NCI-H2081 (cell line): ENCODE measurements at regions not wholly inside any gene's neighbourhood (a gene's known extent, or its start where the extent isn't known, plus 50 kb on each side); places are given as distances from the start of the nearest gene placed in this dataset.

Experiments
- DNase-seq, 2 experiments: peaks; one replicate each; lab custom pipeline; 2025; lab: John Stamatoyannopoulos, UW

DNA sequence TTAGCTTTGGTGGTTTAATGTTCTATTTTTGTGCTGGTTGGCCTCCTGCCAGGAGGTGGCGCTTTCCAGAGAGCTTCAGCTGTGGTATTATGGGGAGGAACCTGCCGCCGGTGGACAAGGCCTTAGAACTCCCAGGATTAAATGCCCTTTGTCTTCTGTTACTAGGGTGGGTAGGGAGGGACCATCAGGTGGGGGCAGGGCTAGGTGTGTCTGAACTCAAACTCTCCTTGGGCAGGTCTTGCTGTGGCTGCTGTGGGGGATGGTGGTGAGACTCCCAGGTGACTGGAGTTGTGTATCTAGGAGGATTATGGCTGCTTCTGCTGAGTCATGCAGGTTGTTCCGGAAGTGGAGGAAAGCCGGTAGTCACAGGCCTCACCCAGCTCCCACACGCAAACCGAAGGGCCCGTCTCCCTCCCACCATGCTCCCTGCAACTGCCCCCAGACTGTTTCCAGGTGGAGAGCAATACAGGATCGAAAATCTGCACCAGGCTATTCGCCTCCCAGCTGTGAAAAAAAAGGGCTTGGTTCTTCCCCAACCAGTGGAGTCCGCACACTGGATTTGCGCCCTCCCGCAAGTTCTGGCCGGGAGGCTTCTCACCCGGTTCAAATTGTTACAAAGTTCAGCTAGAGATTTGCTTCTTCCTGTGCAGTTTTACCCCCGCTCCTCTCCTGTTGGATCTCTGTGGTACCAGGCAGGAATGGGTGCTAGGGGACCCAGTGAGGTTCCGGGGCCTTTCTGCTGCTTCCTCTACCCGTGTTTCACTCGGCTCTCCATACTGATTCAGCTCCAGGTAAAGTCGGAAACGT, 220.5 kb downstream of the CENPF start:
- DNase-seq = no peak

DNA sequence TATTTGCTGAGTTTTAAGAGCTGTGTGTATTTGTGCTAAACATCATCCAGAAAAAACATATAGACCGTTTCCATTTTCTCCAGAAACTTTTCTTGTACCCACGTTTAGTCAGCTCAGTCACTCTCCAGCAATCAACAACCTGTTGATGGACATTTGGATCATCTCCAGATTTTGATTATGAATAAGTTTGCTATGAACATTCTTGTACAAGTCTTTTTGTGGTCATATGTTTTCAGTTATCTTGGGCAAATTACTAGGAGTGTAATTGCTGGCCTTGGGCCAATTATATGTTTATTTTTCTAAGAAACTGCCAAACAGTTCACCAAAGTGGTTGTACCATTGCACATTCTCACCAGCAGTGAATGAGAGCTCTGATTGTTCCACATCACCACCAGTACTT, 221.8 kb downstream of the CENPF start:
- no peak for DNase-seq

DNA sequence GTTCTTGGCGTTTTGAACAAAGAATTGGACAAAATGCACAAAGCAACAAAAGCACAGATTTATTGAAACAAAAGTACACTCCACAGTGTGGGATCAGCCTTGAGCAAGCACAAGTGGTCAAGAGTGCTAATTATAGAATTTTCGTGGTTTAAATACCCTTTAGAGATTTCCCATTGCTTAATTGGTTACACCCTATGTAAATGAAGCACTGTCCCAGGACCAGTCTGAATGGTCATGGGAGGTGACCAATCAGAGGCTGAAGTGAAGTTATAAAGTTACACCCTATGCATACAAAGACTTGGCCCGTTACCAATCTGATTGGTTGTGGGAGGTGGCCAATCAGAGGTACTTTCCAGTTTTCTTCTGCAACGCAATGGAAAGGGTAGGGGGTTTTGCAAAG, 223.6 kb downstream of the CENPF start:
- DNase-seq = no peak

DNA sequence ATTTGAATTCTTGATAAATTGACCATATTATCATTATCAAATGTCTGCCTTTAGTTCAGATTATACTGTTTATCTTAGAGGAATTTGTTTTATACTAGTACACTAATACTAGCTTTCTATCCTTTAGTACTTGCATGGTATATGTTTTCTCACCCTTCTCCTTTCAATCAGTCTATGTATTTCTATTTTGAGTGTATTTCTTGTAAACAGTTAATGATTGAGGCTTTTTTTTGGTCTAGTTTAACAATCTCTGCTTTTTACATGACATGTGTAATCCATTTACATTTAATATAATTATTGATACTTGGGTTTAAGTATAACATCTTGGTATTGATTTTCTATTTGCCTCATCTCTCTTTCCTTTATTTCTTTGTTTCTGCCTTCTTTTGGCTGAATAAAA, 224.9 kb downstream of the CENPF start:
- DNase-seq = no peak

DNA sequence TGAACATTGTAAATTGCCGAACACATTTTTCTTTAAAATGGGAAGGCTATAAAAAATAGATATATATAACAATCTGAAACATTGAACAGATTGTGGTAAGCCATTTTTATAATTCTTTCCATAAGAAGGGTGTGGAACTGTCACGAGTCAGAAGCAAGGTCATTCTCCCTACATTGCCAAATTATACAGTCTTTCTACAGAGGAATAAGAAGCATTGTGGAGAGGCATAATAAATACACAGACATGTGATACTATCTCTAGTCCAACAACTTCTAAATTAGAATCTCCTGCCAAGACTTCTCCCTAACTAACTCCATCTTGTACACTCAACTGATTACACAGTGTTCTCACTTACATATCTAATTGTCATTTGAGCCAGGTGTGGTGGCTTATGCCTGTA, 227.9 kb downstream of the CENPF start:
- no peak for DNase-seq

DNA sequence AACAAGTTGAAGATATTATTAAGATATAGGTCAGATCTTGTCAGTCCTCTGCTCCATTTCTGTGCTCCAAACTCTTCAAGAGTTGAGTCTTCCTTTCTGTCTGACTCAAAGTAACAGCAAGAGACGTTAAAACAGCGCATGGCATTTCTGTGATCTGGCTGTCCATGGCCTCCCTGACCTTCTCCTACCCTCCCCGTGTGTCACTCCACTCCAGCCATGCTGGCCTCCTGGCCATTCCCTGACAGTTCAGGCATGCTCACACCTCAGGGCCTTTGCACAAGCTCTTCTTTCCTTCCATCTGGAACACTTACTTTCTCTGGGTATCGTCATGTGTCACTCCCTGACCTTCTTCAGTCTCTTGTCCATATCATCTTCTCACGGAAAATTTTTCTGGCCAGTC, 229.0 kb downstream of the CENPF start:
- no peak for DNase-seq

DNA sequence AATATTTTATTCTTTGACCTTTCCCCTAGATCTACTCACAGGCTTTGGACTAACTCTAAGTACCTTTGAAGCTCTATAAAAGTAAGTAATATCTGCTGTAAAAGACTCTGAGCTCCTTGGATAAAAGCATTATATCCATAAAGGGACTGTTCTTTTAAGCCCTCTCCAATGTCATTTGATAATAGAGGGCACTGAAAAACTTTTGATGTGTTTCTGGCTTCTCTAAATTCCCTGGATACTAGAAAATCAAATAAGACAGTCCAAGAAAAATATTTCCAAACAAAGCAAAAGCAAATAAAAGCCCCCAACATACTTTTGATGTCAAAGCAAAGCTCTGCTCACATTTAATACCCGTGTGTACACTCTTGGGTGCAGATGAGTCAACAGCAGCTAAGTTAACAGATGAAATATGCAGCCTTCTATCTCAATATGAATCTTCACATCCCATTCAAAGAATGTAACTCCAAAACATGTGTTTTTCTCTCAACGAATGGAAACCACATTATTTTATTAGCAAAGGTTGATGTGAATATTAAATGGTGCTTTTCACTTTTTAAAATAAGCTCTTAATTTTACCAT, 230.3 kb downstream of the CENPF start:
- no peak for DNase-seq

DNA sequence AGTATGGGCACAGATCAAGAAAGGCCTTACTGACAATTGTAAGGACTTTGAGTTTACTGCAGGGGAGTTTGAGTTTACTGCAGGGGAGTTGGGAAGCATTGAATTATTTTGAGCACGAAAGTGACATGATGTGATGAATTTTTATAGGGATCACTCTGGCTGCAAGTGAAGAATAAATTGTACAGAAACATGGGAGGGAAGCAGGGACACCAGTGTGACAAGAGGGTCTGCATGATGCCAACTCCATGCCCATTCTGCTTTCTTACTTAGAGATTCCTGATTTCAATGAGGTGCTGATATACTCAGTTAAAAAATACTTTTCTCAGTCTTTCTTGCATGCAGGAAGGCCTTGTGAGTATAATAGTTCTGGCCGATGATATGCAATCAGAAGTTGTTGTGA, 234.4 kb downstream of the CENPF start:
- no peak for DNase-seq

DNA sequence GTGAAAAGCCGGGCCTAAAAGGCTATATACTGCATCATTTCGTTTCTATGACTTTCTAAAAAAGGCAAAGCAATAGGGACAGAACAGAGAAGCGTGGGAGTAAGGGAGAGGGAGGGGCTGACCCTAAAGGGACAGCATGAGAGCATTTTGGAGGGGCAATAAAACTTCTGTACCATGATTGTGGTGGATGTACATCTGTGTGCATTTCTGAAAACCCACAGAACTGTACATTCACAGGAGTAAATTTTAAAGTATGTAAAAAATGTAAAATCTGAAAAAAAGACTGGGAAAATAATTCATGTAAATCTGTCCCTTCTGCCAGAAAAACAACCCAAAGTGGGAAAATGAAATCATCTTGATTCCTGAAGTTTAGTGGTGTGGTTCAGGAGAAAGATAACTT, 235.4 kb downstream of the CENPF start:
- no peak for DNase-seq

DNA sequence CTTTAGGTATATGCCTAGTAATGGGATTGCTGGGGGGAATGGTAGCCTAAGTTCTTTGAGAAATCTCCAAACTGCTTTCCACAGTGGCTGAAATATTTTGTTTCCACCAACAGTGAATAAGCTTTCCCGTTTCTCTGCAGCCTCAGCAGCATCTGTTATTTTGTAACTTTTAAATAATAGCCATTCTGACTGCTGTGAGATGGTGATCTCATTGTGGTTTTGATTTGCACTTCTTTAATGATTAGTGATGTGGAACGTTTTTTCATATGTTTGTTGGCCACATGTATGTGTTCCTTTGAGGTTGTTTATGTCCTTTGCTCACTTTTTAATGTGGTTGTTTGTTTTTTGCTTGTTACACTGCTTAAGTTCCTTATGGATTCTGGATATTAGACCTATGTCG, 237.4 kb downstream of the CENPF start:
- no peak for DNase-seq

DNA sequence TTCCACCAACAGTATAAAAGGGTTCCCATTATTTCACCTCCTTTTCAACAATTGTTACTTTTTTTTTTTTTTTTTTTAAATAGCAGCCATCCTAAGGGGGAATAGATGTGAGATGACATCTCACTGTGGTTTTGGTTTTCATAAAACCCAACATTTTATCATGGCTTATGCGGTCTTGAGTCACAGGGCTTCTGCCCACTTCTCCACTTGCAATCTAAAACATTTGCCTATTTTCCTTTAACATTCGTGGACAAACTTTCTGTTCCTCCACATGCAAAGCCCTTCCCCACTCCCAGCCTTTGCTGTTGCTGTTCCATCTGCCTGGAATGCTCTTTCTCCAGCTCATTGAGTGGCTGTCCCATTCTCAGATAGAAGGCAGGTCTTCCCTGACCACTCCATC, 239.7 kb upstream of the KCNK2 start:
- no peak for DNase-seq

DNA sequence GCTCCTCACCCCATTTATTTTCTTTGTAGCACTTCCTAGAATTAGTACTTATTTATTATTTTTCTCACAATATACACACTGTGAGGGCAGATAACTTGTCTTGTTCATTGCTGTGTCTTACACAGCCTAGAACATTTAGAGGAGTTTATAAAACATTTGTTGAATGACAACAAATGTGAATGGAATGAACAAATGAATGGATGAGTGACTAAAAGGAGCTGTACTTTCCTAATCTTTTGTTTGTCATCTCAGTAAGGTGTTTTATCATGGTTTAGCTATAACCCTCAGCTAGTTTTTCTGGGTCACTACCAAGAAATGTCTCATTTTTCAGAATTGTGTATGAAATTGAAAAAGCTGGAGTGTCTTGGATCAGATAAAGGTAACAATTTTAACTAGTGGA, 239.3 kb upstream of the KCNK2 start:
- DNase-seq = no peak

DNA sequence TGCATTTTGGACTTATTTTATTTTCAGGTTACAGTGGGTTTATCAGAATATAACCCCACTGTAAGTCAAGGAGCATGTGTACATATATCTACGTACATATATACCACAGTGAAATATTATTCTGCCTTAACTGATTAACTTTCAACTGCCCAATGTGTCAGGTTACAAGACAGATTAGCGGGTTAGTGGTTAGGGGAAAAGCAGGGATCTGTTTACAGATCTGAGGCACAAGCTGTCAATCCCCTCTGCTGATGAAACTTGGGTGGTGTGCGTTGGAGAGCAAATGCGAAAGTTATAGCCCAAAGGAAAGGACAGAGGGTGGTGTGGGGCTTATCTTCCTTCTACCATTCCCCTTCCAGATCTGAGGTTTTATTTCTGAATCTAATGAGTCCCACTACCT, 238.2 kb upstream of the KCNK2 start:
- DNase-seq = no peak

DNA sequence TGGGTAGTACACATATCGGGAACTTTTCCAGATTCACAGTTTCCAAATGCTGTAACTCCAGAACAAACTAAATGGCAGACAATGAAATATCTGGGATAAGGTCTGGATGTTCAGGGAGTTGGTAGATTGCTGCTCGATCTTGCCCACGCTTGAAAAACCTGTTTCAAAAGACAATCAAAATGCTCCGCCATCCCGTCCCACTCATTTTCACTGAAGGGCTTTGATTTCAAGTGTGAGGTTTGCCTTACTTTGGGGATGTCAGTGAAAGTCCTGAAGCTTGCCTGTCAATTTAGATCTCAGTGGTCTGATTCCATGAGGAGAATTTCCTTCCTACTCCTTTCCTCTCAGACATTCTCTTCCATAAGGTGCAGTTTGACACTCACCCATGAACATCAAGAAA, 236.3 kb upstream of the KCNK2 start:
- no peak for DNase-seq

DNA sequence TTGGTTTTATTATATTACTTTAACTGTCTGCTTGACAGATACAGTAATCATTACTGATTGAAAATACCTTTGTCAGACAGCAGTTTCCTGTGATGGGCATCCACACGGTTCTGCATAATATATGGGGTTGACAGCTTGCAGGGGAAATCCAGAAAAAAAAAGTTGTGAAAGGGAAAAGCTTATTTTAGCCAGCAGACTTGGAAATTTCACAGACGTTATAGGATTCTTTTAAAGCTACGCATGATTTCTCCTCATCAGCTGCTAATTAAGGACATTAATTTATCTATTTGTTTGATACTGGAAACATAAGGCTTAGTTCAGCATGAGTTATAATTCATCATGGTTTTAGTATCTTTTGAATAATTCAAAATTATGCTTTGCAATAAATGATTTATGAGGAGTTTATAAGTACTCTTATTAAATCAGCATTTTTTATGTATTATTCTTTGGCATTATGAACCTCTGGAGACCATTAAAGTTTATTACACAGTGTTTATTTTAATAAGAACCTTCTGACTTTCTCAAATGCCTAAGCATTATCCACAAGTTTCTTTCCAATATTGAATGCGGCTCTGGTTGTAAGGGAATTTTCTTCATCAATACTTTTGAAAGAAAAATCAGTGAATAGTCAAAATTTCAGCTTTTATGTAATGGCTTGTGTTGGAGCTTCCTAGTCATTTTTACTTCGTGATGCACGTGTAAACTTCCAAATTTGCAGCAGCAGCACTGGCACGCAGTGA, 235.3 kb upstream of the KCNK2 start:
- DNase-seq = no peak

DNA sequence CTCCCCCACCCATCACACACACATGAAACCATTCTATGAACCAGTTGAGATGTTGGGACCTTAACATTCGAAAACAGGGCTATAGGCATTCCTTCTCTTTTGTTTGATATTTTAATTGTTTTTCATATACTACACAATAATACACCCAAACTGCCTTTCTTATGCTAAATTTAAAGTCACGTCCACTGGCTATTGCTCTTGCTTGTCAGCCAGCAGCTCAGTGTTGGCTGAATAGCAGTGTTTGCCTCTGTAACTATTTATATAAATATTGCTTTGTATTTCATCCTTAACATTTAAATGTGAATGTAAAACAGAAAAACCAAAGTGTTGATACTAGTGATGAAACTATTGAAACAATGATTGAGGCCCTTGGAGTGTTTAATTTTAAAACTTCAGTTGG, 234.4 kb upstream of the KCNK2 start:
- no peak for DNase-seq

DNA sequence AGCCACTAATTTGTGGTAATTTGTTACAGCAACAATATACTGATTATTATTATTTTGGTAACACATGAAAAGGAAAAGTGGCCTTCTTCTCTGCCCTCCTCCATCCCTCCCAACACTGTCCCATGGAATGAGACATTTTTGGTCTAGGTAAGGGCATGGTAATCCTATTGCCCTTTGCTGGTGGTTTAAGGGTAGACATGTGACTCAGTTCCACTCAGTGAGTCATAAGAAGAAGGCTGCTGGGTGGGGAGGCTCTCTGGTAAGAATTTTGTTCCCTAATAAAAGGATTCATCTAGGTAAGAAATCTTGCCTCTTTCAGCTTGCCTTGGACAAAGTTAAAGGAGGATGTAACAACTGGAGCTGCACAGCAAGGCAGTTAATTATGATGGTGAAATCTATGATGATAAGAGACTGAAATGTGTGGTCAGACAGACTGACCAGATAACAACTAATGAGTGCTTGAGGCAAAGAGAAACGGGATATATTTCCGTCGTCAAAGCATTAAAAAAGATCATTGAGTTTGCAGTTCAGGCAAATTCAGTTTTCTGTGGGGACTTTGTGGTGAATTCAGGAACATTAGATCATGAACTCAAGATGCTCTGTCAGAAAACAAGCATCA, 232.0 kb upstream of the KCNK2 start:
- DNase-seq = no peak

DNA sequence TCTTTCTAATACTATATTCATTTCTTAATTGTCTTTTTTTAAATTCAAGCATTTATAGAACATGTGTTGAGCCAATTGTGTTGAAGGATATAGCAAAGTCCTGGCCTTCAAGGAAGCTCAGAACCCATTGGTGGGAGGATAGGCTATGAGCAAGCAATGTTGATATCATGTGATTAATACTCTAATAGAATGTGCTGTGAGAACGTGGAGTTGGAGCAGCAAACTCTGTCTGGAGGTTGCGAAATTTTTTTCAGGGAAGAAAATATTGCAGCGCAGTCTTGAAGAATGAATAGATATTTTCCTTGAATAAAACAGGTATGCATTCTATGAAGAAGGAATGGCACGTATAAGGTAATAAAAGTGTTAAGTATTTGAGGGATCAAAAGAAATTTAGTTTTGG, 229.2 kb upstream of the KCNK2 start:
- DNase-seq = no peak

DNA sequence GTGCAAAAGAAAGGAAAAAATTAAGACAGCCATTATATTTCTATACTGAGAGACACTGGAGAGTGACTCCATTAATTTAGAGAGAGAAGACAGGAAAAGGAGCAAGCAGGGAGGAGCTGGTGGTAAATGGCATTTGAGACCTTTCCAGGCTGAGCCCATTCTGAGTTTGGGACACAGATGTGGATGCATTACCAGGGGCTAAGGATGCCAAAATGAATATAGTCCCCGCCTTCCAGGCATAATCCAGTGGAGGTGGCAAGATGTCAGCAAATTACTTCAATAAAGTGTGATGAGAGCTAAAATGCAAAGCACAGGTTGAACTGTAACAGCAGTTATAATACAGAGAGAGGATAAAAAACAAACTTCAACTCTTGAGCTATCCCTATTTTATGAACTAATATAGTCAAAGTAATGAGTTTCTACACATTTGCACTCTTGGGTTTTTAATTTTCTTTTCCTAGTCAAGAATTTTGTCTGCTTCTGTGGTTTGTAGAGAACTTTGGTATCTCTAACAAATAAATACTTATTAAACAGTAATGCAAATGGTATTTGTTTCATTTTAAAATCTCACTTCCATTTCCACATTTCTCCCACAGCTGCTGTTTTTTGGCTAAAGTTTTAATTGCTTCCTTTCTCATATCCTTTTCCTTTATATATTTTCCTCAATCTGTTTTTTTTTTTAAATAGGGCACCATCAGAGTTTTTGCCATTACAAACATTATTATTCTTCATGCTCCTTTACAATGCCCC, 228.2 kb upstream of the KCNK2 start:
- DNase-seq = no peak

DNA sequence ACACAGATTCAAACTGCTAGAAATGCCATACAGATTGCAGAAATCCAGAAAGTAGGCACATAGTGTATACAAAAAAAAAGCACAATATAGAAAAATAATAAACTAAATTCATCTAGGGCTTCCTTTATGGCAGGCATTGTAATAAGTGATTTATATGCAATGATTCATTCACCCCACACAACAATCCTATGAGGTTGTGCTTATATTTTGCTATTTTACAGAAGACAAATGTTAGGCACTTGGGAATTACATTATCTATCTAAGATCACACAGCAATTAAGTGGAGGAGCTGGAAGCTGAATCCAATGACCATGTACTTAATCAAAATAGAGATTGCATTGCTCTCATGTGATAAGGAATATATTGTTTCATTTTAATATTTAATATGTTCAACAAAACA, 225.7 kb upstream of the KCNK2 start:
- DNase-seq = no peak

DNA sequence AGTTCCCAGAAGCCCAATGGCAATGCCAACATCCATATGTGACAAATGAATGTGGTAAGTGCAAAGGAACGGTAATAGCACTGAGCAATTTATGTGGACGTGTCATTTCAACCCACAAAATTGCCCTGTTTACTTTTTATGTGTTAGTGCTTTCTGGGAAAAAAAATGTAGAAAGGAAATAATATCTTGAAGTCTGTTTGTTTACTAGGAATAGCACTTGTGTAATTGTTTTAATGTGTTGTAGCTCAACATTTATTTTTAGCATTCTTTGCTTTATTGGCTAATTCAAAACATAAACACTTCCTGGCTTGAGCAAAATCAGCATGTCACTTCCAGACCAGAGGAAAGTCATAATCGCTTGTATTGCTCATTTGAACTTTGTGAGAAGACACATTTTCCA, 224.8 kb upstream of the KCNK2 start:
- DNase-seq = no peak

DNA sequence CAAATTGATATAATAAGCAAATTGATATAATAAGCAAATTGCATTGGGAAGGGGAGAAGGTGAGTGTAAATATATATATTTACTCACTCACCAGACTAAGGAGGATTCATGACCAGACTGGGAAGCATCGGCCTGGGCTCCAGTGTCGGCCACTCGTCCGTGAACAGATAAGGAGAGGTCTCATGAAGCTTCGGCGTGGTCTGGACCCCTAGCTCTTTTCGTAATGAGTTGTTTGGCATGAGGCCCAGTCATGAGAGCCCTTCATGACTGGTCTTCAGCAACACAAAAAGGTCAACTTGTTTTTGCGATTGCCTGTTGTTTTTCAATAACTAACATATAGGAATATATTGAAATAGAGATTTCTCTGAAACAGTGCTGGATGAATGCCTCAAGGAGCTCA, 222.9 kb upstream of the KCNK2 start:
- DNase-seq = no peak
